ENCODE measurements at regions not wholly inside any gene's neighbourhood (a gene's known extent, or its start where the extent isn't known, plus 50 kb on each side); places are given as distances from the start of the nearest gene placed in this dataset.

- TF ChIP-seq, protein P1, sequence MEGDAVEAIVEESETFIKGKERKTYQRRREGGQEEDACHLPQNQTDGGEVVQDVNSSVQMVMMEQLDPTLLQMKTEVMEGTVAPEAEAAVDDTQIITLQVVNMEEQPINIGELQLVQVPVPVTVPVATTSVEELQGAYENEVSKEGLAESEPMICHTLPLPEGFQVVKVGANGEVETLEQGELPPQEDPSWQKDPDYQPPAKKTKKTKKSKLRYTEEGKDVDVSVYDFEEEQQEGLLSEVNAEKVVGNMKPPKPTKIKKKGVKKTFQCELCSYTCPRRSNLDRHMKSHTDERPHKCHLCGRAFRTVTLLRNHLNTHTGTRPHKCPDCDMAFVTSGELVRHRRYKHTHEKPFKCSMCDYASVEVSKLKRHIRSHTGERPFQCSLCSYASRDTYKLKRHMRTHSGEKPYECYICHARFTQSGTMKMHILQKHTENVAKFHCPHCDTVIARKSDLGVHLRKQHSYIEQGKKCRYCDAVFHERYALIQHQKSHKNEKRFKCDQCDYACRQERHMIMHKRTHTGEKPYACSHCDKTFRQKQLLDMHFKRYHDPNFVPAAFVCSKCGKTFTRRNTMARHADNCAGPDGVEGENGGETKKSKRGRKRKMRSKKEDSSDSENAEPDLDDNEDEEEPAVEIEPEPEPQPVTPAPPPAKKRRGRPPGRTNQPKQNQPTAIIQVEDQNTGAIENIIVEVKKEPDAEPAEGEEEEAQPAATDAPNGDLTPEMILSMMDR (IDR thresholded peaks at IDR 0.05; ENCODE audit: insufficient read depth, low read depth, low read length) = no peak
- no peak for TF ChIP-seq EZH2 (IDR thresholded peaks at IDR 0.05; ENCODE audit: insufficient read depth, low read length)
Measured at GRCh38 chr9:71243951-71244350, 122.5 kb upstream of the TRPM3 start.
